SK-N-SH (cell line): ENCODE measurements at regions not wholly inside any gene's neighbourhood (a gene's known extent, or its start where the extent isn't known, plus 50 kb on each side); places are given as distances from the start of the nearest gene placed in this dataset.
A peak's percentile ranks its signal among the peaks of the same experiment; 100 is the strongest.

ENCODE experiments used
- CTCF ChIA-PET: fragments of 300-600, 350-600 bp; formaldehyde crosslinking; extraction: SDS; loops from one replicate; lab custom pipeline; 2021; lab: Yijun Ruan, JAX
- POLR2A ChIA-PET: fragments of 350-600 bp; sonication (Branson Sonifier 250); formaldehyde crosslinking; extraction: SDS; loops from one replicate; lab custom pipeline; 2020; ENCODE audit warnings: antibody characterized with exemption, inconsistent platforms; lab: Yijun Ruan, JAX
- DNase-seq: peaks from one replicate; pipeline ENCODE4 v3.0.0; 2012
- H2AFZ ChIP-seq: fragments of 200-600 bp; sonication (generic); 2 replicates; pipeline ENCODE4 v1.8.1; 2016; ENCODE audit warnings: antibody characterized with exemption, mild to moderate bottlenecking, low read depth
- H3F3A ChIP-seq: fragments of 200-600 bp; sonication (generic); replicated peaks from 2 replicates; pipeline ENCODE3; 2016; ENCODE audit warnings: antibody characterized with exemption, mild to moderate bottlenecking; ENCODE audit not compliant: insufficient read depth
- H3K27ac ChIP-seq, 2 experiments: fragments of 200-500 bp in 1 of 2; fragments of 200-600 bp in 1 of 2; sonication (Bioruptor generic) in 1 of 2; sonication (generic), shearing (Covaris generic) in 1 of 2; 2 replicates each; pipeline versions ENCODE4 v1.5.1 to v1.6.1; 2014 to 2016; ENCODE audit warnings: low read depth in 2 of 2, inconsistent platforms in 1 of 2, low read length in 1 of 2, mild to moderate bottlenecking in 1 of 2, mixed read lengths in 1 of 2
- H3K27me3 ChIP-seq: fragments of 200-600 bp; sonication (generic), shearing (Covaris generic); 2 replicates; pipeline ENCODE4 v1.6.1; 2016; ENCODE audit warnings: mixed run types; ENCODE audit not compliant: insufficient read depth
- H3K36me3 ChIP-seq, 2 experiments: fragments of 200-500 bp in 1 of 2; fragments of 200-600 bp in 1 of 2; sonication (Bioruptor generic) in 1 of 2; sonication (generic) in 1 of 2; replicated peaks in 1 of 2; 2 replicates each; pipeline versions ENCODE3 to v1.5.1; 2014 to 2016; ENCODE audit warnings: low read length in 1 of 2, mild to moderate bottlenecking in 1 of 2; ENCODE audit not compliant: insufficient read depth in 2 of 2, control insufficient read depth in 1 of 2
- H3K4me1 ChIP-seq, 2 experiments: fragments of 200-500 bp in 1 of 2; fragments of 200-600 bp in 1 of 2; sonication (Bioruptor generic) in 1 of 2; sonication (generic), shearing (Covaris generic) in 1 of 2; 2 replicates each; pipeline versions ENCODE4 v1.5.1 to v1.6.1; 2014 to 2016; ENCODE audit warnings: low read depth in 1 of 2, low read length in 1 of 2, mixed run types in 1 of 2; ENCODE audit not compliant: insufficient read depth in 2 of 2, control insufficient read depth in 1 of 2
- H3K4me2 ChIP-seq: fragments of 200-600 bp; sonication (generic), shearing (Covaris generic); 2 replicates; pipeline ENCODE4 v1.6.1; 2017; ENCODE audit warnings: mixed run types
- H3K4me3 ChIP-seq, 2 experiments: fragments of 200-500 bp in 1 of 2; fragments of 200-600 bp in 1 of 2; sonication (Bioruptor generic) in 1 of 2; sonication (generic), shearing (Covaris generic) in 1 of 2; 2 replicates each; pipeline versions ENCODE4 v1.5.1 to v1.8.1; 2014 to 2016; ENCODE audit warnings: low read depth in 2 of 2, inconsistent platforms in 1 of 2, low read length in 1 of 2, mild to moderate bottlenecking in 1 of 2, mixed read lengths in 1 of 2, moderate library complexity in 1 of 2
- H3K79me2 ChIP-seq: fragments of 200-600 bp; sonication (generic); 2 replicates; pipeline ENCODE4 v1.8.1; 2017; ENCODE audit warnings: mild to moderate bottlenecking; ENCODE audit not compliant: insufficient read depth
- H3K9ac ChIP-seq: fragments of 200-600 bp; sonication (generic); 2 replicates; pipeline ENCODE4 v1.6.1; 2017; ENCODE audit warnings: mixed run types
- H3K9me2 ChIP-seq: fragments of 200-600 bp; sonication (generic); 2 replicates; pipeline ENCODE4 v1.6.1; 2017; ENCODE audit warnings: mixed run types
- H3K9me3 ChIP-seq: fragments of 200-600 bp; sonication (generic); 2 replicates; pipeline ENCODE4 v1.6.1; 2017; ENCODE audit warnings: mixed run types, mild to moderate bottlenecking, moderate library complexity
- H4K20me1 ChIP-seq: fragments of 200-600 bp; sonication (generic); 2 replicates; pipeline ENCODE4 v1.6.1; 2017; ENCODE audit warnings: mild to moderate bottlenecking, mixed run types; ENCODE audit not compliant: insufficient read depth
- CTCF ChIP-seq: fragments of 200-600 bp; sonication (generic); IDR thresholded peaks from 2 replicates; pipeline ENCODE4 v1.6.1; 2017; ENCODE audit warnings: antibody characterized with exemption, mild to moderate bottlenecking, moderate library complexity
- ELF1 ChIP-seq: IDR thresholded peaks from 2 replicates; pipeline ENCODE4 v1.4.0; 2012
- EZH2phosphoT487 ChIP-seq: fragments of 200-600 bp; sonication (generic); IDR thresholded peaks from 2 replicates; pipeline ENCODE4 v1.6.1; 2017; ENCODE audit warnings: low read depth, mixed run types, mild to moderate bottlenecking, antibody characterized with exemption, moderate library complexity, borderline replicate concordance
- GABPA ChIP-seq: IDR thresholded peaks from 2 replicates; pipeline ENCODE4 v1.4.0; 2012; ENCODE audit warnings: low read depth, mild to moderate bottlenecking
- JUND ChIP-seq: IDR thresholded peaks from 2 replicates; pipeline ENCODE4 v1.4.0; 2012
- MXI1 ChIP-seq: IDR thresholded peaks from 2 replicates; pipeline ENCODE4 v1.6.1; 2012; ENCODE audit warnings: mild to moderate bottlenecking, low read depth, low read length, improper control_type of control experiment
- PBX3 ChIP-seq: IDR thresholded peaks from 2 replicates; pipeline ENCODE4; 2012
- SIN3A ChIP-seq: IDR thresholded peaks from 2 replicates; pipeline ENCODE4 v1.6.1; 2012; ENCODE audit warnings: low read depth, mild to moderate bottlenecking, low read length, moderate library complexity, borderline replicate concordance
- USF1 ChIP-seq: IDR thresholded peaks from 2 replicates; pipeline ENCODE4 v1.4.0; 2012; ENCODE audit warnings: low read depth, borderline replicate concordance
- WGBS: methylation state at CpG from one replicate; pipeline ENCODE4 v1.1.6; 2017; ENCODE audit warnings: low lambda C conversion rate; 5-methylcytosine and 5-hydroxymethylcytosine counted together

DNA sequence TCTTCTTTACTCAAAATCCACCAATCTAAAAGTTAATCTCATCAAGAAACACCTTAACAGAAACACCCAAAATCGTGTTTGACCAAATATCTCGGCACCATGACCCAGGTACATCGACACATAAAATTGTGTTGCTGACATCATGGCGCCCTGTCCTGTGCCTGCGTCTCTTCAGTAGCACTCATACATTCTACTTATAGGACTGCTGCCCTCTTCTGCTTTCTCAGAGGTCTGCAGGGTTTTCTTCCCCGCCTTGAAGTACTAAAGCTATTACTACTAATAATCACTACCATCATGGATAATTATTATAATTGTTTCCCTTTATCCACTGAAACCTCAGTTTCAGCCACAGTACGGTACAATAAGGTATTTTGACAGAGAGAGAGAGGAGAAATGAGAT is 1403.1 kb upstream of the TENM3 start:
- Histone ChIP-seq H3K4me3 (no peak overlapping the region), H3K4me2 (no peak overlapping the region), H4K20me1 (no peaks in the 10 kb centered on the region), H2AFZ (no peak overlapping the region), H3K27me3 (no peaks in the 10 kb centered on the region), H3K9ac (no peak overlapping the region), H3K9me3 (no peaks in the 10 kb centered on the region), H3K36me3 (no peaks in the 10 kb centered on the region), H3K27ac (no peak overlapping the region), H3K4me1 (peaks cover 0 to 2% of the 10 kb centered on the region in 2 experiments; a peak in 2 of 4 replicates), H3K9me2 (no peaks in the 10 kb centered on the region), H3K79me2 (no peaks in the 10 kb centered on the region), H3F3A (no peaks in the 10 kb centered on the region)
- WGBS = 27% methylated on average over 7 of the region's 7 CpGs
- no peak for DNase-seq
- ChIA-PET CTCF (no interaction called here), POLR2A (no interaction called here)
- TF ChIP-seq SIN3A (no peak), CTCF (0 out of 2 replicates have a peak, but pooled peaks have one; percentile 12), ELF1 (no peak)

- WGBS = 49% methylated on average over 4 of the region's 4 CpGs
- H3K9ac ChIP-seq = no peak overlapping the region
Measured at GRCh38 chr4:180850318-180850940, 1392.8 kb upstream of the TENM3 start.

More at GRCh38 chr4:180850318-180850940, 1392.8 kb upstream of the TENM3 start:
- Histone ChIP-seq H2AFZ (no peak overlapping the region), H3K4me1 (peaks cover 0 to 3% of the 10 kb centered on the region in 2 experiments; a peak in 2 of 4 replicates), H3F3A (no peaks in the 10 kb centered on the region), H3K79me2 (no peaks in the 10 kb centered on the region), H3K9me2 (no peaks in the 10 kb centered on the region), H3K27me3 (no peaks in the 10 kb centered on the region), H3K4me3 (no peak overlapping the region), H3K4me2 (no peak overlapping the region)
- peak; percentile 11 for DNase-seq
- POLR2A ChIA-PET = no interaction called here
- TF ChIP-seq EZH2phosphoT487 (no peak), MXI1 (no peak), PBX3 (no peak), GABPA (no peak), USF1 (no peak), JUND (no peak)
- TF ChIP-seq, all 33 proteins: peak for 0
- Histone ChIP-seq H3K9me3 (no peaks in the 10 kb centered on the region), H4K20me1 (no peaks in the 10 kb centered on the region), H3K27ac (no peak overlapping the region), H3K36me3 (no peaks in the 10 kb centered on the region)
- CTCF ChIA-PET = interaction anchor here (0.7 to 2.1 kb wide), 2 partner anchors 22 to 110 kb away, joined by 3 to 4 read pairs; no protein-coding TSS in a partner anchor
